NCI-H1436 treated with DMSO at 0.1 percent for 48 hours (cell line): ENCODE measurements at regions not wholly inside any gene's neighbourhood (a gene's known extent, or its start where the extent isn't known, plus 50 kb on each side); places are given as distances from the start of the nearest gene placed in this dataset.

Experiments used
- DNase-seq: peaks from one replicate; lab custom pipeline; 2025; lab: John Stamatoyannopoulos, UW

GRCh38 chr18:27752944-27753343 is 424.0 kb downstream of the CDH2 start:
- DNase-seq, result no peak

DNA sequence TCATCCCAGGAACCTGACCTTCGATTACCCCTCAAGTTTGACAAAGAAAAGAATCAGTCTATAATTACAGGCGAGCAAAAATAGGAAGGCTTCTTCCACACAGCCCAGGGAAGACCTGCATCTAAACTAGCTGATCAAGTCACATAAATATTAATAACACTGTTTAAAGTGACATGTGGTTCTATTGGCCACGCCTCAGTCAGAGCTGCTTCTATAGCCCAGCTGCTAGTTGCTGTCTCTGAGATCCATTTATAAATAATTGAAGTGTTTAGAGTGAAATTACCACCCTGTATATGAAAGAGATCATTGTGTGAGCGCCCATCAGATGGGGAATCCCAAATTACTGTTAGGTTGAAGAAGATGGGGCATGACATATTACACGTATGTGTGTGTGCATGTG is 426.0 kb downstream of the CDH2 start:
- DNase-seq, result no peak

- no peak for DNase-seq
Measured at GRCh38 chr18:27750014-27750413, 426.9 kb downstream of the CDH2 start.

DNA sequence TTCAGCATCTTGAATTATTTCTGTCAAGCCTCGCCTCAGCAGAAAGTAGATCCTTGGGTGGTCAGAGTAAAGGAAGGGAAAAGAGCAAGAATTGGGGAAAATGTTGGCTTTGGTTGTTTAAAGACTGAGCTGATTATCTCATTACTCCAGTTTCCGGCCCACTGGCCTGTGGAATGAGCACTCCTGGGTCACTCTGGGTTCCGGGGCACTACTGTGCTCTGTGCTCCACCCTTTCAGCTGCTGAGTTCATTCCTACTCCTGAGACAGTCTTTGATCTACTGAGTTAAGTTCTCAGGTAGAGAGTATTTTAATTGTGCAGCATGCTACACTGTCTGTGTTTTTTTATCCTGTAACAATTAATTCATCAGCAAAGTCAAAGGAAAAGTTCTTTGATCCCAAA is 427.7 kb downstream of the CDH2 start:
- DNase-seq, result no peak

- DNase-seq, result no peak
Measured at GRCh38 chr18:27746241-27746640, 430.7 kb downstream of the CDH2 start.

DNA sequence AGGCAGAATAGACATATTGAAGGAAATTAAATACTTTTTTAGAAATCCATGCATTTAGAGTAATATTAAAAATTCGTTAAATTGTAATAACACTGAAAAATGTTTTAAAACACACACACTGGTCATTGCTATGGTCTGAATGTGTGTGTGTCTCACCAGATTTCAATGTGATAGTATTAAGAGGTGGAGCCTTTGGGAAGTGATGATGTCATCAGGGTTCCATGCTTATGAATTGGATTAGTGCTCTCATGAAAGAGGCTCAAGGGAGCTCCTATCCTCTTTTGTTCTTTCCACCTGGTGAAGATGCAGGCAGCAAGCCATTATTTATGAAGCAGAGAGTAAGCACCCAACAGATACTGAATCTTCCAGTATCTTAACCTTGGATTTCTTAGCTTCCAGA is 441.8 kb downstream of the CDH2 start:
- DNase-seq, result no peak

DNA sequence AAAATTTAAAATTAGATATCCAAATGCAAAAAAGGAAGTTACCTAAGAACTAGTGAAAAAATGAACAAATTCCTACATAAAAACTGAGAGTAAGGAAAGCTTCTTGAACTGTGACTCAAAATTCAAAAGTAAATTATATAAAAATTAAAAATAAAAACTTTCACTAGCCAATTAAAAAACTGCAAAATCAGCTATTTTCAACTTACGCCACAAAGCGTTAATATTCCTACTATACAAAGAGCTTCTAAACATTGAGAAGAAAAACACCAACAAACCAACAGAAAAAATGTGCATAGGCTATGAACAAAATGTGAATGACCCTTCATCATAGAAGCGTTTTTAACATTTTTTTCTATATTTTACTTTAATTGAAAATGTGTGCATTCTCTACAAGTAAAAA is 445.7 kb downstream of the CDH2 start:
- DNase-seq, result no peak

GRCh38 chr18:27728659-27729058 is 448.3 kb downstream of the CDH2 start:
- no peak for DNase-seq

- no peak for DNase-seq
Measured at GRCh38 chr18:27724362-27724761, 452.6 kb downstream of the CDH2 start.

GRCh38 chr18:27723168-27723567 is 453.8 kb downstream of the CDH2 start:
- DNase-seq, result no peak

- DNase-seq, result no peak
Measured at GRCh38 chr18:27719680-27720079, 457.2 kb downstream of the CDH2 start.

- DNase-seq, result no peak
Measured at GRCh38 chr18:27717816-27718215, 459.1 kb downstream of the CDH2 start.

- DNase-seq, result no peak
Measured at GRCh38 chr18:27717250-27717649, 459.7 kb downstream of the CDH2 start.

- no peak for DNase-seq
Measured at GRCh38 chr18:27715751-27716150, 461.2 kb downstream of the CDH2 start.

- no peak for DNase-seq
Measured at GRCh38 chr18:27713738-27714095, 463.2 kb downstream of the CDH2 start.

- DNase-seq, result no peak
Measured at GRCh38 chr18:27713037-27713737, 463.7 kb downstream of the CDH2 start.

GRCh38 chr18:27712066-27712465 is 464.9 kb downstream of the CDH2 start:
- no peak for DNase-seq

DNA sequence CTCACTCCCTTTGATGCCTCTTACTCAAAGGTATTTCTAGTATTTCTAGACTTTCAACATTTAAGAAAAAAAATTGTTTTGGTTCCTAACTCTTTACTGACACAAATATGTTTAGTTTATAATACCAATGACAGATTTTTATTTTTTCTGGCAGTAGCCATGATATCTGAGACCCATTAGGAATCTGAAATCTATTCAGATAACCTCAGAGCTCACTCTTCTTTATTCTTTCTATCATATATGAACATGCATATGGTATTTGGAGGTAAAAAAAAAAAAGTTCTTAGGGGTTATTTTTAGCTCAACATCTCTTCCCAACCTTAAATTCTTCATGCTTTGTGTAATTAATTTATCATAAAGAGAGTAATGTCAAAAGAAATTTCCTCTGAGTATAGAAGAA is 465.5 kb downstream of the CDH2 start:
- DNase-seq, result no peak

DNA sequence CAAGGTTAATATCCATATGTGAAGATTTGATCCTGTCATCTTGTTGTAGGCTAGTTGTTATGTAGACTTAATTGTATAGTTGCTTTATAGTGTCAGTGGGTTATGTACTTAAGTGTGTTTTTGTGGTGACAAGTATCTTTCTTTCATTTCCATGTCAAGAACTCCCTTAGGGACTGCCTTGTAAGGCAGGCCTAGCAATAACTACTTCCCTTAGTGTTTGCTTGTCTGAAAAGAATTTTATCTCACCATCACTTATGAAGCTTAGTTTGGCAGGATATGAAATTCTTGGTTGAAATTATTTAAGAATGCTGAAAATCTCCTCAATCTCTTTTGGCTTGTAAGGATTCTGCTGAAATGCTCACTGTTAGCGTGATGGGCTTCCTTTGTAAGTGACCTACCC is 467.6 kb downstream of the CDH2 start:
- DNase-seq, result no peak

GRCh38 chr18:27707201-27707600 is 469.7 kb downstream of the CDH2 start:
- DNase-seq, result no peak

DNA sequence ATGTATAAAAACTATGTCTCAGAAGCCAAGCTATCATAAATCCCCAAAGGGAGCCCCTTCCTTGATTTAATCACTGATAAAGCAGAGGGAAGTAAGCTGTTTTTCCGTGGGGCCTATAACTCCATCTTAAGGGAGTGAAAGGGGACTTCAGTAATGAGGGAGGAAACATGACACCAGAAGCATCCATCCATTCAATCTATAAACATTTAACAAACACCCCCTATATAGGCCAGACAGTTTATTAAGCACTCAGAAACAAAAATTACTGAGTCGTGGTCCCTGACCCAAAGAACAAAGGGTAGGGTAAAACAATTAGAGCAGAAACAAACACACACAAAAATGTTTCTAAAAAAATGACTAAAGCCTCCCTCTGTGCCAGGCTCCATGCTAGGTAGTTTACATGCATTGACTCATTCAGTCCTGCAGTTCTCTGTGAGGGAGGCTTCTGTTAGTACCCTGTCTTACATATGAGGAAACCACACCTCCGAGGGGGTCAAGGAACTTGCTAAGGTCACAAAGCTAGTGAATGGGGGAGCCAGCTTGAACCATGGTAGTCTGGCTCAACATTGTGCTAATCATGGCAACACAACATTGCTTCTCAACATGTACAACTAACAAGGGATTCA is 472.1 kb downstream of the CDH2 start:
- DNase-seq, result no peak

GRCh38 chr18:27699137-27699536 is 477.8 kb downstream of the CDH2 start:
- no peak for DNase-seq

DNA sequence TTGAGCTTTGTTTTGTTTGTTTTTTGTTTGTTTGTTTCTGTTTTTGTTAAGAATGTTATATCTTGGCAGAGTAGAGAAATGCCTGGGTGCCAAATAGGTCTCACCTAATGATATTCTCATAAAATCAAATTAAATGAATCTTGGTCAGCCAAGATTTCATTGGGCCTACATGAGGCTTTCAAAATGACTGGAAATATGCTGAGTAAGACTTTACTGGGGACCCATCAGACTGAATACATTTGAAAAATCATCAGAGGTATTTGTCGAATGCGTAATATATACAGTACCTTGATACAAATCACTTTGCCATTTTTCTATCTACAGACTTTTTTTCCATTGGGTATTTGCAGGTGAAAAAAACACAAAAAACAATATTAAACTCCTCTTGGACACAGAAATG is 480.8 kb downstream of the CDH2 start:
- DNase-seq, result no peak

- DNase-seq, result no peak
Measured at GRCh38 chr18:27695503-27695902, 481.4 kb downstream of the CDH2 start.
